Panc1 (cell line): ENCODE measurements at regions not wholly inside any gene's neighbourhood (a gene's known extent, or its start where the extent isn't known, plus 50 kb on each side); places are given as distances from the start of the nearest gene placed in this dataset.

Experiments
- ATAC-seq: fragments of 200-7000 bp; cut with Tn5 transposase; 2 replicates; pipeline ENCODE4 v1.9.1; 2020; ENCODE audit warnings: mild to moderate bottlenecking, moderate library complexity
- BruUV-seq: library from RNA; stranded (reverse); fragments of 400-500 nt; replicated peaks from 2 replicates; lab custom pipeline; 2021; lab: Mats Ljungman, UMichigan
- CTCF ChIA-PET: fragments of 300-600 bp; sonication (Branson Sonifier 250); formaldehyde crosslinking; loops from one replicate; lab custom pipeline; 2022; ENCODE audit warnings: antibody characterized with exemption; lab: Charles Lee
- POLR2A ChIA-PET: fragments of 300-600 bp; sonication (Branson Sonifier 250); formaldehyde crosslinking; loops from one replicate; lab custom pipeline; 2022; ENCODE audit warnings: antibody characterized with exemption; lab: Charles Lee
- DNase-seq: peaks from one replicate; pipeline ENCODE4 v3.0.0-alpha.2; 2010; ENCODE audit warnings: low read depth, low spot score
- H3K27ac ChIP-seq: 2 replicates; pipeline ENCODE4 v1.5.1; 2011; ENCODE audit warnings: mild to moderate bottlenecking, low read length, inconsistent platforms
- H3K27me3 ChIP-seq: fragments of 200-500 bp; sonication (Bioruptor generic); 2 replicates; pipeline ENCODE4 v1.6.0; 2014; ENCODE audit warnings: low read length, inconsistent platforms; ENCODE audit not compliant: control insufficient read depth, insufficient read depth
- H3K36me3 ChIP-seq: fragments of 200-500 bp; sonication (Bioruptor generic); 2 replicates; pipeline ENCODE4 v1.5.1; 2014; ENCODE audit warnings: inconsistent platforms, mild to moderate bottlenecking, low read length, moderate library complexity; ENCODE audit not compliant: control insufficient read depth, insufficient read depth
- H3K4me1 ChIP-seq: 2 replicates; pipeline ENCODE4 v1.5.1; 2011; ENCODE audit warnings: inconsistent platforms, mild to moderate bottlenecking, low read length, moderate library complexity; ENCODE audit not compliant: control insufficient read depth, insufficient read depth
- H3K4me3 ChIP-seq, 2 experiments: 2 replicates each; pipeline ENCODE4 v1.5.1; 2011 to 2012; ENCODE audit warnings: low read depth in 2 of 2, low read length in 2 of 2, mild to moderate bottlenecking in 2 of 2, inconsistent platforms in 1 of 2, moderate library complexity in 1 of 2
- H3K9me3 ChIP-seq: fragments of 200-500 bp; sonication (Bioruptor generic); 2 replicates; pipeline ENCODE4 v1.5.1; 2014; ENCODE audit warnings: low read depth, mild to moderate bottlenecking, inconsistent platforms, low read length, moderate library complexity; ENCODE audit not compliant: control insufficient read depth, insufficient read depth
- CTCF ChIP-seq: fragments of 450-650 bp; IDR thresholded peaks from 2 replicates; pipeline ENCODE4 v1.5.1; 2017; ENCODE audit warnings: mild to moderate bottlenecking
- POLR2AphosphoS5 ChIP-seq: IDR thresholded peaks from 2 replicates; pipeline ENCODE4 v1.6.1; 2012; ENCODE audit warnings: mild to moderate bottlenecking, low read depth, low read length, moderate library complexity
- REST ChIP-seq, 2 experiments: IDR thresholded peaks; 2 replicates each; pipeline ENCODE4 v1.6.1; 2011 to 2012; ENCODE audit warnings: low read depth in 2 of 2, control low read depth in 1 of 2, low read length in 1 of 2, mild to moderate bottlenecking in 1 of 2, moderate library complexity in 1 of 2; ENCODE audit not compliant: insufficient read depth in 1 of 2
- SIN3A ChIP-seq: IDR thresholded peaks from 2 replicates; pipeline ENCODE4 v1.6.1; 2012; ENCODE audit warnings: low read depth, mild to moderate bottlenecking, low read length, moderate library complexity, borderline replicate concordance; ENCODE audit not compliant: insufficient read depth
- TCF7L2 ChIP-seq: IDR thresholded peaks from 2 replicates; pipeline ENCODE4 v1.6.1; 2011; ENCODE audit warnings: mild to moderate bottlenecking, low read depth, low read length, inconsistent platforms
- in situ Hi-C: cut with HindIII; loops from 2 replicates; pipeline ENCODE4 v1.10.0; 2016; ENCODE audit warnings: low sequenced_read_pairs, low pct_unique_long_range_greater_than_20kb
- intact Hi-C: fragments of 100-400 bp; cut with micrococcal nuclease; formaldehyde crosslinking; loops from one replicate; pipeline ENCODE4 v1.10.0; 2022; ENCODE audit not compliant: unreplicated experiment

GRCh38 chr7:46948716-46949115 lies 633.2 kb downstream of the TNS3 start:
- Histone ChIP-seq H3K36me3 (no peaks in the 10 kb centered on the region), H3K27ac (no peak overlapping the region), H3K9me3 (no peaks in the 10 kb centered on the region), H3K27me3 (no peaks in the 10 kb centered on the region), H3K4me3 (no peak overlapping the region), H3K4me1 (no peaks in the 10 kb centered on the region)
- DNase-seq (no peak), ATAC-seq (no peak)
- TF ChIP-seq CTCF (no peak), TCF7L2 (no peak), POLR2AphosphoS5 (no peak), REST (IDR thresholded peaks at IDR 0.05; ENCODE audit: insufficient read depth in 1 of 2, low read depth in 2 of 2, low read length in 1 of 2) (no peak), SIN3A (no peak)
- intact Hi-C loops (no loop called here), in situ Hi-C loops (no loop called here)
- ChIA-PET POLR2A (no interaction called here), CTCF (no interaction called here)
- no TSS peak for BruUV-seq

- POLR2A ChIA-PET: no interaction called here
- DNase-seq: no peak
- Histone ChIP-seq H3K27ac (no peak overlapping the region), H3K9me3 (no peaks in the 10 kb centered on the region), H3K4me3 (no peak overlapping the region), H3K4me1 (no peaks in the 10 kb centered on the region), H3K27me3 (no peaks in the 10 kb centered on the region), H3K36me3 (no peaks in the 10 kb centered on the region)
- TF ChIP-seq REST (IDR thresholded peaks at IDR 0.05; ENCODE audit: insufficient read depth in 1 of 2, low read depth in 2 of 2, low read length in 1 of 2): no peak
- no peak for TF ChIP-seq POLR2AphosphoS5
- TF ChIP-seq TCF7L2: no peak
- TF ChIP-seq SIN3A: no peak
- intact Hi-C loops (no loop called here), in situ Hi-C loops (no loop called here)
- CTCF ChIA-PET: interaction anchor here (0.6 kb wide), 1 partner anchor 95 kb away, joined by 7 read pairs; no protein-coding TSS in a partner anchor
- ATAC-seq: no peak
- BruUV-seq: no TSS peak
Observed at GRCh38 chr7:46945328-46945727, 636.6 kb downstream of the TNS3 start.
